Neural crest cell (in vitro differentiated cells): ENCODE measurements at regions not wholly inside any gene's neighbourhood (a gene's known extent, or its start where the extent isn't known, plus 50 kb on each side); places are given as distances from the start of the nearest gene placed in this dataset.

Experiments used
- DNase-seq: peaks from one replicate; pipeline ENCODE4 v3.0.0; 2021; ENCODE audit warnings: low read depth, mixed read lengths, low spot score
- H3K27ac Mint-ChIP-seq: one replicate; pipeline ENCODE4 v1.8.0; 2021; ENCODE audit warnings: mild to moderate bottlenecking, mixed read lengths; ENCODE audit not compliant: unreplicated experiment
- H3K27me3 Mint-ChIP-seq: 2 replicates; pipeline ENCODE4 v1.8.0; 2021; ENCODE audit warnings: low read depth, mild to moderate bottlenecking, mixed read lengths
- H3K36me3 Mint-ChIP-seq: 2 replicates; pipeline ENCODE4 v1.8.0; 2021; ENCODE audit warnings: low read depth, mild to moderate bottlenecking, mixed read lengths
- H3K4me1 Mint-ChIP-seq: 2 replicates; pipeline ENCODE4 v1.8.0; 2021; ENCODE audit warnings: mixed read lengths
- H3K4me3 Mint-ChIP-seq: one replicate; pipeline ENCODE4 v1.8.0; 2021; ENCODE audit warnings: mild to moderate bottlenecking, mixed read lengths
- H3K9me3 Mint-ChIP-seq: 2 replicates; pipeline ENCODE4 v1.8.0; 2021; ENCODE audit warnings: mixed read lengths
- TF ChIP-seq, protein P1 (sequence below): fragments of 200-600 bp; sonication (generic); conservative IDR thresholded peaks from 2 replicates; pipeline ENCODE4 v1.5.0; 2021; ENCODE audit warnings: antibody characterized with exemption, mild to moderate bottlenecking

DNA sequence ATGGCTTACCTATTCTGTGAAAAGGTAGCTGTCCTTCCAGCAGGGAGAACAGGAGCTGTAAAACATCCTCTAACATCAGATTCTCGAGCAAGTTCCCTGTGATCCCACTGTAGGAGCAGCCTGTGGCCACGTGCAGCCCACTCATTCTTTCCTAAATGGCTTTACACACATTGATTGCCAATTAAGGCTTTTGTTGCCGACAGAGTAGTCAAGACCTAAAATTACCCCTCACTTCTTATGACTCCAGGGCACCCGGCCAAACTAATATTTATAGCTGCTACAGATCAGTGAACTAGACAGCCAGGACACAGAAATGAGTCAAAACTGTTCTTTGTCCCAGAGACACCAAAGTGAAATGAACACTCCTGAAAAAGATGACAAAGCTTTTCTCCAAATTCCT is 832.1 kb downstream of the SORCS3 start:
- Mint-ChIP-seq H3K27ac (no peak overlapping the region), H3K4me3 (no peak overlapping the region), H3K36me3 (peaks cover 6% of the 10 kb centered on the region), H3K9me3 (peaks cover 1% of the 10 kb centered on the region), H3K4me1 (peaks cover 3% of the 10 kb centered on the region), H3K27me3 (no peaks in the 10 kb centered on the region)
- DNase-seq, result no peak
- TF ChIP-seq, protein P1, sequence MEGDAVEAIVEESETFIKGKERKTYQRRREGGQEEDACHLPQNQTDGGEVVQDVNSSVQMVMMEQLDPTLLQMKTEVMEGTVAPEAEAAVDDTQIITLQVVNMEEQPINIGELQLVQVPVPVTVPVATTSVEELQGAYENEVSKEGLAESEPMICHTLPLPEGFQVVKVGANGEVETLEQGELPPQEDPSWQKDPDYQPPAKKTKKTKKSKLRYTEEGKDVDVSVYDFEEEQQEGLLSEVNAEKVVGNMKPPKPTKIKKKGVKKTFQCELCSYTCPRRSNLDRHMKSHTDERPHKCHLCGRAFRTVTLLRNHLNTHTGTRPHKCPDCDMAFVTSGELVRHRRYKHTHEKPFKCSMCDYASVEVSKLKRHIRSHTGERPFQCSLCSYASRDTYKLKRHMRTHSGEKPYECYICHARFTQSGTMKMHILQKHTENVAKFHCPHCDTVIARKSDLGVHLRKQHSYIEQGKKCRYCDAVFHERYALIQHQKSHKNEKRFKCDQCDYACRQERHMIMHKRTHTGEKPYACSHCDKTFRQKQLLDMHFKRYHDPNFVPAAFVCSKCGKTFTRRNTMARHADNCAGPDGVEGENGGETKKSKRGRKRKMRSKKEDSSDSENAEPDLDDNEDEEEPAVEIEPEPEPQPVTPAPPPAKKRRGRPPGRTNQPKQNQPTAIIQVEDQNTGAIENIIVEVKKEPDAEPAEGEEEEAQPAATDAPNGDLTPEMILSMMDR, result no peak

GRCh38 chr10:105468759-105469158 is 827.7 kb downstream of the SORCS3 start:
- no peak for DNase-seq
- H3K4me1 Mint-ChIP-seq, result peaks cover 3% of the 10 kb centered on the region
- H3K9me3 Mint-ChIP-seq, result peaks cover 5% of the 10 kb centered on the region
- no peak overlapping the region for H3K27ac Mint-ChIP-seq
- TF ChIP-seq, protein P1, result no peak
- H3K27me3 Mint-ChIP-seq, result no peaks in the 10 kb centered on the region
- no peak overlapping the region for H3K4me3 Mint-ChIP-seq
- H3K36me3 Mint-ChIP-seq, result no peaks in the 10 kb centered on the region

- H3K4me1 Mint-ChIP-seq, result no peaks in the 10 kb centered on the region
- H3K36me3 Mint-ChIP-seq, result no peaks in the 10 kb centered on the region
- no peak for DNase-seq
- H3K27ac Mint-ChIP-seq, result no peak overlapping the region
- peaks cover 10% of the 10 kb centered on the region for H3K9me3 Mint-ChIP-seq
- no peak overlapping the region for H3K4me3 Mint-ChIP-seq
- H3K27me3 Mint-ChIP-seq, result no peaks in the 10 kb centered on the region
- TF ChIP-seq, protein P1, result no peak
Observed at GRCh38 chr10:105466521-105466920, 825.4 kb downstream of the SORCS3 start.

GRCh38 chr10:105434970-105435369 is 793.9 kb downstream of the SORCS3 start:
- TF ChIP-seq, protein P1, result no peak
- no peak for DNase-seq
- no peaks in the 10 kb centered on the region for H3K36me3 Mint-ChIP-seq
- H3K4me3 Mint-ChIP-seq, result no peak overlapping the region
- peak overlapping the region; percentile 89 for H3K27ac Mint-ChIP-seq
- no peaks in the 10 kb centered on the region for H3K27me3 Mint-ChIP-seq
- H3K4me1 Mint-ChIP-seq, result no peaks in the 10 kb centered on the region
- peaks cover 4% of the 10 kb centered on the region for H3K9me3 Mint-ChIP-seq

DNA sequence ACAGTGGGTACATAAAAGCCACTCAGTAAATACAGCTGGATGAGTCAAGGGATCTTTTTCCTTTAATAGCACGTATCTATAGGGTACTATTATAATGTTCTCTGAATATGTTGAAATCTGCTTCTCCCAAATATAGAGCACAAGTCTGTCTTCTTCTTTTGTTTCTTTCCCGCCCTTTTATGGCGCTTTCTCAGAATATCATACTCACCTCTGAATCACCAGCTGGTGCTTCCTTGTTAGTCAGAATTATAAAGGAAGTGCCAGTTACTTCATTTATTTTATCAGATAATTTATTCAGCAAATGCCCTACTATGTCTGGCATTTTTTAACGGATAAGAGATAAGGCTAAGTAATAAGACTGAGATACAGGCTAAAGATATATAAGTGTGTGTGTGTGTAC is 772.9 kb downstream of the SORCS3 start:
- TF ChIP-seq, protein P1, result no peak
- Mint-ChIP-seq H3K27ac (no peak overlapping the region), H3K4me3 (no peak overlapping the region), H3K9me3 (peaks cover 2% of the 10 kb centered on the region), H3K27me3 (no peaks in the 10 kb centered on the region), H3K36me3 (no peaks in the 10 kb centered on the region), H3K4me1 (no peaks in the 10 kb centered on the region)
- DNase-seq, result no peak

DNA sequence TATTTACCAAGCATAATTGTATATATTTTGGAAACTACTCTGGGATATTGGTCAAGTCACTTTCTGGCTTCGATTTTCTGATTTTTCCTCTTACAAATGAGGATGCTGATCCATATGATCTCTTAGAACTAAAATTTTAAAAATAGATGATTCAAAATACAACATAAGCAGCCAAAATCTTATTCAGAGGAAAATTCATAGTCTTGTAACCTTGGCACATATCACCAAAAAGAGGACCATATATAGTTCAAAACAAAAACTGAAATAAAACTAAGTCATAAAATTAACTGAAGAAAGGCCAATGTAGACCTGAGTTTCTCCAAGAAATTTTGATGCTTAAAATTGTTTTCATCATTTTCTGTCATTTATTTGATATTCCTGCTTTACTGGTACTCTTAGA is 768.3 kb downstream of the SORCS3 start:
- DNase-seq, result no peak
- Mint-ChIP-seq H3K27ac (no peak overlapping the region), H3K9me3 (peaks cover 3% of the 10 kb centered on the region), H3K36me3 (no peaks in the 10 kb centered on the region), H3K27me3 (no peaks in the 10 kb centered on the region), H3K4me1 (no peaks in the 10 kb centered on the region), H3K4me3 (no peak overlapping the region)
- TF ChIP-seq, protein P1, result no peak
